NCI-H1930 (cell line): ENCODE measurements at regions not wholly inside any gene's neighbourhood (a gene's known extent, or its start where the extent isn't known, plus 50 kb on each side); places are given as distances from the start of the nearest gene placed in this dataset.

Source experiments
- DNase-seq, 2 experiments: peaks; one replicate each; lab custom pipeline; 2025; lab: John Stamatoyannopoulos, UW

GRCh38 chr16:31701734-31702133, 171.9 kb upstream of the ZNF267 start:
- DNase-seq, result no peak

- no peak for DNase-seq
Observed at GRCh38 chr16:31702796-31703195, 170.8 kb upstream of the ZNF267 start.

GRCh38 chr16:31703526-31704128, 170.0 kb upstream of the ZNF267 start:
- no peak for DNase-seq

- no peak for DNase-seq
Observed at GRCh38 chr16:31704138-31704537, 169.5 kb upstream of the ZNF267 start.

- DNase-seq, result no peak
Observed at GRCh38 chr16:31705371-31705770, 168.2 kb upstream of the ZNF267 start.

GRCh38 chr16:31706318-31706717, 167.3 kb upstream of the ZNF267 start:
- DNase-seq, result no peak

- no peak for DNase-seq
Observed at GRCh38 chr16:31706925-31707324, 166.7 kb upstream of the ZNF267 start.

- no peak for DNase-seq
Observed at GRCh38 chr16:31707743-31708335, 165.8 kb upstream of the ZNF267 start.

- no peak for DNase-seq
Observed at GRCh38 chr16:31708348-31708747, 165.3 kb upstream of the ZNF267 start.

- DNase-seq, result no peak
Observed at GRCh38 chr16:31709181-31709580, 164.4 kb upstream of the ZNF267 start.

- no peak for DNase-seq
Observed at GRCh38 chr16:31710134-31710533, 163.5 kb upstream of the ZNF267 start.

- DNase-seq, result no peak
Observed at GRCh38 chr16:31710880-31711279, 162.7 kb upstream of the ZNF267 start.

- no peak for DNase-seq
Observed at GRCh38 chr16:31711344-31711845, 162.2 kb upstream of the ZNF267 start.

GRCh38 chr16:31712064-31712540, 161.5 kb upstream of the ZNF267 start:
- no peak for DNase-seq

GRCh38 chr16:31713071-31713944, 160.3 kb upstream of the ZNF267 start:
- peak; percentile 89 for DNase-seq

GRCh38 chr16:31713945-31714902, 159.4 kb upstream of the ZNF267 start:
- peak in 1 of 2 experiments; percentile 34 for DNase-seq

GRCh38 chr16:31714903-31715504, 158.6 kb upstream of the ZNF267 start:
- no peak for DNase-seq

GRCh38 chr16:31715915-31716314, 157.7 kb upstream of the ZNF267 start:
- no peak for DNase-seq

- no peak for DNase-seq
Observed at GRCh38 chr16:31718998-31719397, 154.6 kb upstream of the ZNF267 start.

- no peak for DNase-seq
Observed at GRCh38 chr16:31727553-31727952, 146.1 kb upstream of the ZNF267 start.

- no peak for DNase-seq
Observed at GRCh38 chr16:31734265-31734664, 139.3 kb upstream of the ZNF267 start.
